K562 (cell line): ENCODE measurements at regions not wholly inside any gene's neighbourhood (a gene's known extent, or its start where the extent isn't known, plus 50 kb on each side); places are given as distances from the start of the nearest gene placed in this dataset.

Experiments
- ATF3 ChIP-seq, 2 experiments: fragments of 450-650 bp in 1 of 2; sonication (generic) in 1 of 2; formaldehyde crosslinking in 1 of 2; IDR thresholded peaks in 1 of 2; conservative IDR thresholded peaks in 1 of 2; 2 replicates each; pipeline versions ENCODE4 v1.6.1 to v1.8.1; 2016 to 2023; ENCODE audit warnings: mild to moderate bottlenecking in 2 of 2, moderate library complexity in 2 of 2, inconsistent platforms in 1 of 2, missing genetic modification reagents in 1 of 2
- C11orf30 ChIP-seq: fragments of 450-650 bp; IDR thresholded peaks from 2 replicates; pipeline ENCODE4 v1.6.1; 2016; ENCODE audit warnings: low read depth, mild to moderate bottlenecking
- CEBPB ChIP-seq: fragments of 450-650 bp; IDR thresholded peaks from 2 replicates; pipeline ENCODE4 v1.6.1; 2016; ENCODE audit warnings: missing genetic modification characterization, missing compliant biosample characterization
- E2F6 ChIP-seq, 2 experiments: IDR thresholded peaks; 2 replicates each; pipeline ENCODE4 v1.6.1; 2011; ENCODE audit warnings: borderline replicate concordance in 1 of 2, control low read depth in 1 of 2, low read depth in 1 of 2, low read length in 1 of 2, mild to moderate bottlenecking in 1 of 2, mixed read lengths in 1 of 2, moderate library complexity in 1 of 2; ENCODE audit not compliant: insufficient read depth in 1 of 2, insufficient read length in 1 of 2, poor library complexity in 1 of 2, severe bottlenecking in 1 of 2; ENCODE audit errors: extremely low read depth in 1 of 2
- EHMT2 ChIP-seq: fragments of 450-650 bp; IDR thresholded peaks from 2 replicates; pipeline ENCODE4 v1.6.1; 2018; ENCODE audit warnings: antibody characterized with exemption
- ELK1 ChIP-seq: sonication (generic); formaldehyde crosslinking; IDR thresholded peaks from 2 replicates; pipeline ENCODE4 v1.8.1; 2022; ENCODE audit warnings: missing genetic modification reagents
- GTF2F1 ChIP-seq: IDR thresholded peaks from 2 replicates; pipeline ENCODE4 v1.6.1; 2011; ENCODE audit warnings: low read depth, low read length, improper control_type of control experiment
- HDGF ChIP-seq: fragments of 450-650 bp; IDR thresholded peaks from 2 replicates; pipeline ENCODE4 v1.6.1; 2016
- MAFG ChIP-seq: fragments of 450-650 bp; conservative IDR thresholded peaks from 2 replicates; pipeline ENCODE4 v1.6.1; 2016; ENCODE audit warnings: missing genetic modification characterization, missing compliant biosample characterization
- MCM5 ChIP-seq: fragments of 450-650 bp; IDR thresholded peaks from 2 replicates; pipeline ENCODE4 v1.6.1; 2016; ENCODE audit warnings: low read depth
- MLLT1 ChIP-seq, 2 experiments: fragments of 450-650 bp; IDR thresholded peaks; 2 replicates each; pipeline ENCODE4 v1.6.1; 2016
- MTA3 ChIP-seq: fragments of 450-650 bp; formaldehyde crosslinking; IDR thresholded peaks from 2 replicates; pipeline ENCODE4 v1.6.1; 2017; ENCODE audit warnings: mild to moderate bottlenecking, borderline replicate concordance
- NR1H2 ChIP-seq: sonication (generic); formaldehyde crosslinking; IDR thresholded peaks from 2 replicates; pipeline ENCODE4 v1.4.0; 2020; ENCODE audit warnings: mild to moderate bottlenecking, missing genetic modification reagents
- PHB ChIP-seq: fragments of 250-450 bp; sonication (Bioruptor Pico); IDR thresholded peaks from 2 replicates; pipeline ENCODE4 v1.5.0; 2021
- RB1 ChIP-seq: fragments of 450-650 bp; IDR thresholded peaks from 2 replicates; pipeline ENCODE4 v1.6.1; 2017; ENCODE audit warnings: low read depth, mild to moderate bottlenecking
- TEAD4 ChIP-seq, 2 experiments: sonication (generic) in 1 of 2; formaldehyde crosslinking in 1 of 2; IDR thresholded peaks; 2 replicates each; pipeline versions ENCODE4 v1.6.1 to v1.8.0; 2012 to 2022; ENCODE audit warnings: borderline replicate concordance in 1 of 2, inconsistent platforms in 1 of 2, low read length in 1 of 2, mild to moderate bottlenecking in 1 of 2, missing genetic modification reagents in 1 of 2
- THAP7 ChIP-seq: fragments of 250-450 bp; sonication (Bioruptor Pico); IDR thresholded peaks from 2 replicates; pipeline ENCODE4 v1.5.0; 2021
- ZC3H8 ChIP-seq: fragments of 450-650 bp; IDR thresholded peaks from 2 replicates; pipeline ENCODE4 v1.6.1; 2017
- ZFP30 ChIP-seq: fragments of 250-450 bp; sonication (Bioruptor Pico); IDR thresholded peaks from 2 replicates; pipeline ENCODE4 v1.8.0; 2022; ENCODE audit warnings: moderate library complexity, mild to moderate bottlenecking, inconsistent platforms, borderline replicate concordance
- ZNF197 ChIP-seq: fragments of 200-800 bp; sonication (Bioruptor generic); IDR thresholded peaks from 2 replicates; pipeline ENCODE4 v1.6.1; 2016; ENCODE audit warnings: low read depth, missing genetic modification characterization, missing compliant biosample characterization
- ZNF224 ChIP-seq: sonication (generic); formaldehyde crosslinking; IDR thresholded peaks from 2 replicates; pipeline ENCODE4 v1.8.0; 2022; ENCODE audit warnings: mild to moderate bottlenecking, missing genetic modification reagents
- ZNF57 ChIP-seq: fragments of 450-650 bp; formaldehyde crosslinking; IDR thresholded peaks from 2 replicates; pipeline ENCODE4 v1.4.0; 2020; ENCODE audit warnings: mild to moderate bottlenecking, moderate library complexity
- ZNF695 ChIP-seq: fragments of 450-650 bp; formaldehyde crosslinking; IDR thresholded peaks from 2 replicates; pipeline ENCODE4 v1.4.0; 2020; ENCODE audit warnings: mild to moderate bottlenecking, moderate library complexity

- no peak for TF ChIP-seq ZNF695 (CRISPR knock-in tag)
- no peak for TF ChIP-seq ZC3H8
- no peak for TF ChIP-seq MCM5
- no peak for TF ChIP-seq ZNF197
- no peak for TF ChIP-seq HDGF
- peak; percentile 55 for TF ChIP-seq TEAD4 (IDR thresholded peaks at IDR 0.05; ENCODE audit: low read length)
- TF ChIP-seq TEAD4 (CRISPR knock-in tag; IDR thresholded peaks at IDR 0.05; ENCODE audit: borderline replicate concordance): no peak
- TF ChIP-seq RB1: no peak
- peak; percentile 97 for TF ChIP-seq MTA3
- TF ChIP-seq MLLT1 (IDR thresholded peaks at IDR 0.05): peak; percentile 22 to 71; a peak in 1 of 4 replicates
- TF ChIP-seq ZNF224 (CRISPR knock-in tag): 0 out of 2 replicates have a peak, but pooled peaks have one; percentile 81
- TF ChIP-seq CEBPB (tag): peak; percentile 90
- TF ChIP-seq GTF2F1: peak; percentile 97
- peak in 1 of 2 experiments; percentile 11 for TF ChIP-seq E2F6 (IDR thresholded peaks at IDR 0.05; ENCODE audit: borderline replicate concordance in 1 of 2, extremely low read depth in 1 of 2, insufficient read depth in 1 of 2, insufficient read length in 1 of 2, low read depth in 1 of 2, low read length in 1 of 2, poor library complexity in 1 of 2, severe bottlenecking in 1 of 2)
- TF ChIP-seq ATF3 (IDR thresholded peaks at IDR 0.05): peak; percentile 65
- peak; percentile 62; the same call in 1 of the 2 replicates for TF ChIP-seq ATF3 (CRISPR knock-in tag; conservative IDR thresholded peaks at IDR 0.05)
- TF ChIP-seq MAFG: peak; percentile 72
- TF ChIP-seq PHB (CRISPR knock-in tag): no peak
- TF ChIP-seq THAP7 (CRISPR knock-in tag): no peak
- TF ChIP-seq EHMT2: peak; percentile 38; the same call in 1 of the 2 replicates
- no peak for TF ChIP-seq NR1H2 (CRISPR knock-in tag)
- TF ChIP-seq ZNF57: no peak
- TF ChIP-seq C11orf30: peak; percentile 91
- TF ChIP-seq ELK1 (CRISPR knock-in tag): no peak
- no peak for TF ChIP-seq ZFP30
Observed at GRCh38 chr18:77993188-77993981, 743.7 kb downstream of the GALR1 start (continued).
